IMR-90 (cell line): ENCODE measurements at regions not wholly inside any gene's neighbourhood (a gene's known extent, or its start where the extent isn't known, plus 50 kb on each side); places are given as distances from the start of the nearest gene placed in this dataset.

Experiments
- ATAC-seq: fragments of 200-7000 bp; cut with Tn5 transposase; 2 replicates; pipeline ENCODE4 v1.9.1; 2020; ENCODE audit warnings: low read depth, mild to moderate bottlenecking, moderate library complexity
- BruUV-seq: library from RNA; stranded (reverse); fragments of 400-500 nt; replicated peaks from 2 replicates; lab custom pipeline; 2021; lab: Mats Ljungman, UMichigan
- CTCF ChIA-PET: fragments of 300-600 bp; formaldehyde crosslinking; extraction: SDS; loops from one replicate; lab custom pipeline; 2021; ENCODE audit warnings: antibody characterized with exemption; lab: Yijun Ruan, JAX
- POLR2A ChIA-PET: fragments of 300-600 bp; sonication (Branson Sonifier 250); formaldehyde crosslinking; loops from one replicate; lab custom pipeline; 2022; ENCODE audit warnings: antibody characterized with exemption; ENCODE audit not compliant: unreplicated experiment; lab: Charles Lee
- DNase-seq: peaks from one replicate; pipeline ENCODE4 v3.0.0; 2013
- H2AFZ ChIP-seq: replicated peaks from 2 replicates; pipeline ENCODE3; 2013; ENCODE audit warnings: low read length, mild to moderate bottlenecking; ENCODE audit not compliant: poor library complexity
- H2AK5ac ChIP-seq: 2 replicates; pipeline ENCODE4 v1.6.1; 2013; ENCODE audit warnings: low read depth, low read length, inconsistent platforms
- H2AK9ac ChIP-seq: replicated peaks from 2 replicates; pipeline ENCODE3; 2013; ENCODE audit warnings: mild to moderate bottlenecking, low read depth, low read length, moderate library complexity; ENCODE audit not compliant: poor library complexity
- H2BK120ac ChIP-seq: 2 replicates; pipeline ENCODE4 v1.6.1; 2013; ENCODE audit warnings: low read depth, low read length, inconsistent platforms
- H2BK15ac ChIP-seq: 3 replicates; pipeline ENCODE4 v1.6.1; 2013; ENCODE audit warnings: low read depth, low read length, inconsistent platforms
- H2BK20ac ChIP-seq: 2 replicates; pipeline ENCODE4 v1.6.1; 2013; ENCODE audit warnings: low read depth, mild to moderate bottlenecking, inconsistent platforms, low read length, moderate library complexity
- H2BK5ac ChIP-seq: 2 replicates; pipeline ENCODE4 v1.6.1; 2013; ENCODE audit warnings: mild to moderate bottlenecking, low read depth, low read length, inconsistent platforms; ENCODE audit not compliant: poor library complexity, severe bottlenecking
- H3K14ac ChIP-seq: replicated peaks from 2 replicates; pipeline ENCODE4 v1.6.1; 2013; ENCODE audit warnings: low read depth, low read length, inconsistent platforms
- H3K18ac ChIP-seq: 2 replicates; pipeline ENCODE4 v1.6.1; 2013; ENCODE audit warnings: low read depth, low read length, control low read depth
- H3K23ac ChIP-seq: 2 replicates; pipeline ENCODE4 v1.6.1; 2013; ENCODE audit warnings: low read depth, low read length, inconsistent platforms
- H3K27ac ChIP-seq: 2 replicates; pipeline ENCODE4 v1.5.1; 2013; ENCODE audit warnings: mild to moderate bottlenecking, control low read depth, low read length; ENCODE audit not compliant: insufficient read depth
- H3K27me3 ChIP-seq: 2 replicates; pipeline ENCODE4 v1.6.1; 2013; ENCODE audit warnings: low read length; ENCODE audit not compliant: control insufficient read depth, insufficient read depth
- H3K36me3 ChIP-seq: 2 replicates; pipeline ENCODE4 v1.6.1; 2013; ENCODE audit warnings: low read length, mixed read lengths; ENCODE audit not compliant: control insufficient read depth, insufficient read depth
- H3K4ac ChIP-seq: 2 replicates; pipeline ENCODE4 v1.6.1; 2013; ENCODE audit warnings: low read depth, low read length, inconsistent platforms
- H3K4me1 ChIP-seq: 2 replicates; pipeline ENCODE4 v1.6.1; 2013; ENCODE audit warnings: low read length, mixed read lengths; ENCODE audit not compliant: control insufficient read depth, insufficient read depth
- H3K4me2 ChIP-seq: 2 replicates; pipeline ENCODE4 v1.6.1; 2013; ENCODE audit warnings: low read depth, mild to moderate bottlenecking, control low read depth, low read length, moderate library complexity
- H3K4me3 ChIP-seq: 2 replicates; pipeline ENCODE4 v1.5.1; 2013; ENCODE audit warnings: low read depth, mild to moderate bottlenecking, control low read depth, low read length, moderate library complexity; ENCODE audit not compliant: insufficient read depth
- H3K56ac ChIP-seq: 2 replicates; pipeline ENCODE4 v1.6.1; 2013; ENCODE audit warnings: low read length, inconsistent platforms; ENCODE audit not compliant: insufficient read depth; ENCODE audit errors: extremely low read depth
- H3K79me1 ChIP-seq, 2 experiments: 2 replicates each; pipeline ENCODE4 v1.6.1; 2013; ENCODE audit warnings: low read length in 2 of 2, inconsistent platforms in 1 of 2, low read depth in 1 of 2
- H3K9ac ChIP-seq: 2 replicates; pipeline ENCODE4 v1.6.1; 2013; ENCODE audit warnings: low read depth, low read length, control low read depth
- H3K9me1 ChIP-seq: 2 replicates; pipeline ENCODE4 v1.6.1; 2013; ENCODE audit warnings: low read length, inconsistent platforms; ENCODE audit not compliant: insufficient read depth
- H3K9me3 ChIP-seq: 2 replicates; pipeline ENCODE4 v1.6.1; 2013; ENCODE audit warnings: low read length; ENCODE audit not compliant: control insufficient read depth, insufficient read depth
- H4K20me1 ChIP-seq: 2 replicates; pipeline ENCODE4 v1.6.1; 2013; ENCODE audit warnings: low read length, inconsistent platforms; ENCODE audit not compliant: insufficient read depth
- H4K5ac ChIP-seq: 2 replicates; pipeline ENCODE4 v1.6.1; 2013; ENCODE audit warnings: mild to moderate bottlenecking, low read depth, low read length, control low read depth
- H4K8ac ChIP-seq, 2 experiments: 2 replicates each; pipeline ENCODE4 v1.6.1; 2013; ENCODE audit warnings: low read depth in 2 of 2, low read length in 2 of 2, control low read depth in 1 of 2, inconsistent platforms in 1 of 2
- H4K91ac ChIP-seq: 2 replicates; pipeline ENCODE4 v1.6.1; 2013; ENCODE audit warnings: low read depth, low read length, inconsistent platforms; ENCODE audit not compliant: insufficient read depth
- CEBPB ChIP-seq: IDR thresholded peaks from 2 replicates; pipeline ENCODE4 v1.6.1; 2012; ENCODE audit warnings: low read depth, low read length, improper control_type of control experiment
- dilution Hi-C: fragments of 300-500 bp; cut with HindIII; formaldehyde crosslinking; loops from one replicate; pipeline ENCODE4 v1.14.3; 2018; ENCODE audit warnings: low sequenced_read_pairs; ENCODE audit not compliant: unreplicated experiment
- in situ Hi-C: fragments of 300-500 bp; cut with MboI; formaldehyde crosslinking; loops from 3 replicates; pipeline ENCODE4 v1.14.3; 2019; ENCODE audit warnings: low sequenced_read_pairs, inconsistent platforms, mixed read lengths
- intact Hi-C: fragments of 100-400 bp; cut with micrococcal nuclease; formaldehyde crosslinking; loops from 2 replicates; pipeline ENCODE4 v1.10.0; 2022

DNA sequence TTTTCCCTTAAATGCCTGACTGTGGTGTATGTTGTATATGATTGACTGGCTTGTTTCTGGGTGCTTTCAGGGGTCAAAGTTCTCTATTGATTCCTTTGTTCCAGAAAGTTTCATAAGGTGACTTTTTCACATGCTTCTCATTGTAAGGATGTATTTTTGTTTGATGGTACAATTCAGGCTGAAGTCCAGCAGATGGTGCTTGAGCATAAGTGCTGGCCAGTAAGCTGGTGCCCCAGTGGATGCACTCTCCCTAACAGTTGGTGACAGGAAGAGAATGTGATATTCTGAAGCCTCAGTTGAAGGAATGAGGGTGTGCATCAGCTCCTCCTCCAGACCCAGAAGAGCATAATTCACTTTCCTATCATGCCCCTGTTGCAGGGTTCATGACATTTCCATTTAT, 1941.6 kb upstream of the PRR20A start:
- no peaks in the 10 kb centered on the region for H3K9me1 ChIP-seq

More for the DNA sequence above, 1941.6 kb upstream of the PRR20A start:
- no peaks in the 10 kb centered on the region for H4K20me1 ChIP-seq
- no peak overlapping the region for H2AFZ ChIP-seq
- no peak overlapping the region for H2BK20ac ChIP-seq
- no peak overlapping the region for H3K14ac ChIP-seq
- H3K27me3 ChIP-seq, result no peaks in the 10 kb centered on the region
- no peaks in the 10 kb centered on the region for H3K79me1 ChIP-seq
- H3K9me3 ChIP-seq, result peaks cover 11% of the 10 kb centered on the region; the same call in 1 of the 2 replicates
- H3K36me3 ChIP-seq, result no peaks in the 10 kb centered on the region
- no peak overlapping the region for H3K4me2 ChIP-seq
- dilution Hi-C loops, result no loop called here
- ATAC-seq, result no peak
- no peak overlapping the region for H2BK15ac ChIP-seq
- no peak overlapping the region for H3K4ac ChIP-seq
- no peak overlapping the region for H3K18ac ChIP-seq
- H2BK5ac ChIP-seq, result no peak overlapping the region
- TF ChIP-seq CEBPB, result no peak
- intact Hi-C loops, result no loop called here
- H4K91ac ChIP-seq, result no peak overlapping the region
- H3K56ac ChIP-seq, result no peak overlapping the region
- H3K23ac ChIP-seq, result no peak overlapping the region
- in situ Hi-C loops, result no loop called here
- H3K9ac ChIP-seq, result no peak overlapping the region
- H4K5ac ChIP-seq, result no peak overlapping the region
- ChIA-PET CTCF (no interaction called here), POLR2A (no interaction called here)
- H2AK5ac ChIP-seq, result no peak overlapping the region
- H4K8ac ChIP-seq, result no peak overlapping the region
- DNase-seq, result no peak
- no peak overlapping the region for H2AK9ac ChIP-seq
- no peak overlapping the region for H2BK120ac ChIP-seq
- no peak overlapping the region for H3K27ac ChIP-seq
- no peaks in the 10 kb centered on the region for H3K4me1 ChIP-seq
- no TSS peak for BruUV-seq
- H3K4me3 ChIP-seq, result no peak overlapping the region
